Hepatic stellate cell (primary cell): ENCODE measurements at regions not wholly inside any gene's neighbourhood (a gene's known extent, or its start where the extent isn't known, plus 50 kb on each side); places are given as distances from the start of the nearest gene placed in this dataset.
"Not testable (repeated sequence)": the region's sequence is repeated elsewhere in the genome, so short reads cannot be mapped to it uniquely, and the experiment has no call there.

Source experiments
- DNase-seq: peaks from one replicate; pipeline ENCODE4 v3.0.0; 2011; ENCODE audit warnings: low spot score

GRCh38 chr18:70582981-70583380, 294.1 kb downstream of the SOCS6 start:
- no peak for DNase-seq

GRCh38 chr18:70578480-70578879, 289.6 kb downstream of the SOCS6 start:
- no peak for DNase-seq

- DNase-seq, result no peak
These were observed 288.2 kb downstream of the SOCS6 start for GRCh38 chr18:70577023-70577420.

- DNase-seq, result no peak
These were observed 287.6 kb downstream of the SOCS6 start for GRCh38 chr18:70576276-70577022.

- DNase-seq, result not testable (repeated sequence)
These were observed 286.1 kb downstream of the SOCS6 start for GRCh38 chr18:70574951-70575350.

GRCh38 chr18:70569647-70570046, 280.8 kb downstream of the SOCS6 start:
- not testable (repeated sequence) for DNase-seq

GRCh38 chr18:70559446-70559845, 270.6 kb downstream of the SOCS6 start:
- DNase-seq, result no peak

- no peak for DNase-seq
These were observed 269.5 kb downstream of the SOCS6 start for GRCh38 chr18:70558371-70558770.

- no peak for DNase-seq
These were observed 266.1 kb downstream of the SOCS6 start for GRCh38 chr18:70554854-70555445.

GRCh38 chr18:70553936-70554260, 265.1 kb downstream of the SOCS6 start:
- no peak for DNase-seq

GRCh38 chr18:70553245-70553935, 264.5 kb downstream of the SOCS6 start:
- DNase-seq, result no peak

GRCh38 chr18:70536370-70537062, 247.7 kb downstream of the SOCS6 start:
- DNase-seq, result no peak

- DNase-seq, result no peak
These were observed 246.2 kb downstream of the SOCS6 start for GRCh38 chr18:70535041-70535440.

- not testable (repeated sequence) for DNase-seq
These were observed 236.5 kb downstream of the SOCS6 start for GRCh38 chr18:70525322-70525721.

- DNase-seq, result no peak
These were observed 234.9 kb downstream of the SOCS6 start for GRCh38 chr18:70523792-70524182.

GRCh38 chr18:70523035-70523791, 234.4 kb downstream of the SOCS6 start:
- DNase-seq, result no peak

GRCh38 chr18:70522183-70522680, 233.4 kb downstream of the SOCS6 start:
- DNase-seq, result no peak

- DNase-seq, result no peak
These were observed 232.0 kb downstream of the SOCS6 start for GRCh38 chr18:70520867-70521266.

- no peak for DNase-seq
These were observed 224.8 kb downstream of the SOCS6 start for GRCh38 chr18:70513502-70514171.

- no peak for DNase-seq
These were observed 219.1 kb downstream of the SOCS6 start for GRCh38 chr18:70507970-70508369.

GRCh38 chr18:70506511-70506910, 217.7 kb downstream of the SOCS6 start:
- no peak for DNase-seq
